Neural cell (in vitro differentiated cells): ENCODE measurements at regions not wholly inside any gene's neighbourhood (a gene's known extent, or its start where the extent isn't known, plus 50 kb on each side); places are given as distances from the start of the nearest gene placed in this dataset.

ENCODE experiments used
- H2AFZ ChIP-seq: fragments of 200-600, 300-800 bp; sonication (generic), shearing (Covaris generic); 2 replicates; pipeline ENCODE4 v1.6.0; 2014; ENCODE audit warnings: low read depth, mild to moderate bottlenecking, antibody characterized with exemption, low read length, moderate library complexity
- H3F3A ChIP-seq: fragments of 200-600 bp; shearing (Covaris generic); 2 replicates; pipeline ENCODE4 v1.6.1; 2016; ENCODE audit warnings: mild to moderate bottlenecking, moderate library complexity, mixed read lengths, antibody characterized with exemption, low read length; ENCODE audit not compliant: insufficient read depth, poor library complexity, severe bottlenecking
- H3K27ac ChIP-seq: fragments of 200-600, 300-800 bp; sonication (generic), shearing (Covaris generic); 2 replicates; pipeline ENCODE4 v1.5.1; 2014; ENCODE audit warnings: mild to moderate bottlenecking, low read length, moderate library complexity
- H3K27me3 ChIP-seq: fragments of 300-800, 200-600 bp; sonication (generic), shearing (Covaris generic); 2 replicates; pipeline ENCODE4 v1.6.0; 2014; ENCODE audit warnings: mild to moderate bottlenecking, low read depth, low read length, moderate library complexity; ENCODE audit not compliant: insufficient read depth
- H3K36me3 ChIP-seq: fragments of 300-800, 200-600 bp; sonication (generic), shearing (Covaris generic); 2 replicates; pipeline ENCODE4 v1.5.1; 2014; ENCODE audit warnings: mild to moderate bottlenecking, antibody characterized with exemption, low read length, moderate library complexity; ENCODE audit not compliant: insufficient read depth
- H3K4me2 ChIP-seq: fragments of 300-800, 200-600 bp; sonication (generic), shearing (Covaris generic); 2 replicates; pipeline ENCODE4 v1.6.0; 2014; ENCODE audit warnings: mild to moderate bottlenecking, low read length
- H3K4me3 ChIP-seq: fragments of 300-800, 200-600 bp; sonication (generic), shearing (Covaris generic); 2 replicates; pipeline ENCODE4 v1.5.1; 2014; ENCODE audit warnings: mild to moderate bottlenecking, low read length, moderate library complexity
- H3K79me2 ChIP-seq: fragments of 200-600 bp; shearing (Covaris generic); replicated peaks from 2 replicates; pipeline ENCODE4 v1.6.0; 2014; ENCODE audit warnings: mild to moderate bottlenecking, low read length, moderate library complexity; ENCODE audit not compliant: insufficient read depth
- H3K9ac ChIP-seq: fragments of 300-800, 200-600 bp; sonication (generic), shearing (Covaris generic); 2 replicates; pipeline ENCODE4 v1.6.1; 2016; ENCODE audit warnings: mild to moderate bottlenecking, low read length, mixed read lengths
- H3K9me2 ChIP-seq: fragments of 200-600 bp; shearing (Covaris generic); 2 replicates; pipeline ENCODE4 v1.6.1; 2016; ENCODE audit warnings: mild to moderate bottlenecking, low read length, mixed read lengths; ENCODE audit not compliant: insufficient read depth
- H3K9me3 ChIP-seq: fragments of 200-600, 300-800 bp; sonication (generic), shearing (Covaris generic); 2 replicates; pipeline ENCODE4 v1.6.1; 2016; ENCODE audit warnings: mild to moderate bottlenecking, mixed run types, low read length, moderate library complexity, mixed read lengths
- H4K20me1 ChIP-seq: fragments of 200-600 bp; shearing (Covaris generic); 2 replicates; pipeline ENCODE4 v1.6.1; 2016; ENCODE audit warnings: mild to moderate bottlenecking, mixed run types; ENCODE audit not compliant: insufficient read depth
- EP300 ChIP-seq: fragments of 450-650 bp; conservative IDR thresholded peaks from 2 replicates; pipeline ENCODE4 v1.6.1; 2014; ENCODE audit warnings: antibody characterized with exemption, mild to moderate bottlenecking, moderate library complexity; ENCODE audit not compliant: poor library complexity, severe bottlenecking
- EZH2 ChIP-seq: fragments of 200-600, 300-800 bp; shearing (Covaris generic), sonication (generic); IDR thresholded peaks from 2 replicates; pipeline ENCODE4 v1.6.1; 2014; ENCODE audit warnings: antibody characterized with exemption, low read length, borderline replicate concordance, mild to moderate bottlenecking; ENCODE audit not compliant: insufficient read depth, poor library complexity, severe bottlenecking
- MXI1 ChIP-seq: fragments of 450-650 bp; conservative IDR thresholded peaks from 2 replicates; pipeline ENCODE4 v1.6.1; 2014; ENCODE audit warnings: antibody characterized with exemption, mild to moderate bottlenecking; ENCODE audit not compliant: poor library complexity, severe bottlenecking
- POLR2AphosphoS5 ChIP-seq: IDR thresholded peaks from 2 replicates; pipeline ENCODE4 v1.6.1; 2012
- RAD21 ChIP-seq: fragments of 450-650 bp; conservative IDR thresholded peaks from 2 replicates; pipeline ENCODE4 v1.6.1; 2014; ENCODE audit warnings: antibody characterized with exemption, mild to moderate bottlenecking, moderate library complexity
- SMC3 ChIP-seq: fragments of 450-650 bp; conservative IDR thresholded peaks from 2 replicates; pipeline ENCODE4 v1.6.1; 2014; ENCODE audit warnings: antibody characterized with exemption, mild to moderate bottlenecking, moderate library complexity; ENCODE audit not compliant: poor library complexity
- TAF1 ChIP-seq: IDR thresholded peaks from 2 replicates; pipeline ENCODE4 v1.6.1; 2012; ENCODE audit warnings: low read depth
- TF ChIP-seq, protein P1 (sequence below): IDR thresholded peaks from 2 replicates; pipeline ENCODE4 v1.6.1; 2012; ENCODE audit warnings: borderline replicate concordance
- TF ChIP-seq, protein P2 (sequence below): fragments of 450-650 bp; IDR thresholded peaks from 2 replicates; pipeline ENCODE4 v1.5.1; 2014; ENCODE audit warnings: antibody characterized with exemption, mild to moderate bottlenecking, moderate library complexity; ENCODE audit not compliant: poor library complexity, severe bottlenecking

- H3F3A ChIP-seq = no peaks in the 10 kb centered on the region
- TF ChIP-seq, protein P1, sequence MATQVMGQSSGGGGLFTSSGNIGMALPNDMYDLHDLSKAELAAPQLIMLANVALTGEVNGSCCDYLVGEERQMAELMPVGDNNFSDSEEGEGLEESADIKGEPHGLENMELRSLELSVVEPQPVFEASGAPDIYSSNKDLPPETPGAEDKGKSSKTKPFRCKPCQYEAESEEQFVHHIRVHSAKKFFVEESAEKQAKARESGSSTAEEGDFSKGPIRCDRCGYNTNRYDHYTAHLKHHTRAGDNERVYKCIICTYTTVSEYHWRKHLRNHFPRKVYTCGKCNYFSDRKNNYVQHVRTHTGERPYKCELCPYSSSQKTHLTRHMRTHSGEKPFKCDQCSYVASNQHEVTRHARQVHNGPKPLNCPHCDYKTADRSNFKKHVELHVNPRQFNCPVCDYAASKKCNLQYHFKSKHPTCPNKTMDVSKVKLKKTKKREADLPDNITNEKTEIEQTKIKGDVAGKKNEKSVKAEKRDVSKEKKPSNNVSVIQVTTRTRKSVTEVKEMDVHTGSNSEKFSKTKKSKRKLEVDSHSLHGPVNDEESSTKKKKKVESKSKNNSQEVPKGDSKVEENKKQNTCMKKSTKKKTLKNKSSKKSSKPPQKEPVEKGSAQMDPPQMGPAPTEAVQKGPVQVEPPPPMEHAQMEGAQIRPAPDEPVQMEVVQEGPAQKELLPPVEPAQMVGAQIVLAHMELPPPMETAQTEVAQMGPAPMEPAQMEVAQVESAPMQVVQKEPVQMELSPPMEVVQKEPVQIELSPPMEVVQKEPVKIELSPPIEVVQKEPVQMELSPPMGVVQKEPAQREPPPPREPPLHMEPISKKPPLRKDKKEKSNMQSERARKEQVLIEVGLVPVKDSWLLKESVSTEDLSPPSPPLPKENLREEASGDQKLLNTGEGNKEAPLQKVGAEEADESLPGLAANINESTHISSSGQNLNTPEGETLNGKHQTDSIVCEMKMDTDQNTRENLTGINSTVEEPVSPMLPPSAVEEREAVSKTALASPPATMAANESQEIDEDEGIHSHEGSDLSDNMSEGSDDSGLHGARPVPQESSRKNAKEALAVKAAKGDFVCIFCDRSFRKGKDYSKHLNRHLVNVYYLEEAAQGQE = no peak
- TF ChIP-seq RAD21 = no peak
- TF ChIP-seq, protein P2, sequence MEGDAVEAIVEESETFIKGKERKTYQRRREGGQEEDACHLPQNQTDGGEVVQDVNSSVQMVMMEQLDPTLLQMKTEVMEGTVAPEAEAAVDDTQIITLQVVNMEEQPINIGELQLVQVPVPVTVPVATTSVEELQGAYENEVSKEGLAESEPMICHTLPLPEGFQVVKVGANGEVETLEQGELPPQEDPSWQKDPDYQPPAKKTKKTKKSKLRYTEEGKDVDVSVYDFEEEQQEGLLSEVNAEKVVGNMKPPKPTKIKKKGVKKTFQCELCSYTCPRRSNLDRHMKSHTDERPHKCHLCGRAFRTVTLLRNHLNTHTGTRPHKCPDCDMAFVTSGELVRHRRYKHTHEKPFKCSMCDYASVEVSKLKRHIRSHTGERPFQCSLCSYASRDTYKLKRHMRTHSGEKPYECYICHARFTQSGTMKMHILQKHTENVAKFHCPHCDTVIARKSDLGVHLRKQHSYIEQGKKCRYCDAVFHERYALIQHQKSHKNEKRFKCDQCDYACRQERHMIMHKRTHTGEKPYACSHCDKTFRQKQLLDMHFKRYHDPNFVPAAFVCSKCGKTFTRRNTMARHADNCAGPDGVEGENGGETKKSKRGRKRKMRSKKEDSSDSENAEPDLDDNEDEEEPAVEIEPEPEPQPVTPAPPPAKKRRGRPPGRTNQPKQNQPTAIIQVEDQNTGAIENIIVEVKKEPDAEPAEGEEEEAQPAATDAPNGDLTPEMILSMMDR = no peak
- TF ChIP-seq SMC3 = no peak
- TF ChIP-seq EZH2 = no peak
- TF ChIP-seq EP300 = no peak
- TF ChIP-seq POLR2AphosphoS5 = no peak
- TF ChIP-seq MXI1 = no peak
- no peak for TF ChIP-seq TAF1
- no peaks in the 10 kb centered on the region for H4K20me1 ChIP-seq
These were observed 75.6 kb upstream of the ZNF507 start for GRCh38 chr19:32269831-32270230.

GRCh38 chr19:32273483-32273882 lies 71.9 kb upstream of the ZNF507 start:
- Histone ChIP-seq H3K27ac (no peak overlapping the region), H3K9ac (no peak overlapping the region), H3F3A (no peaks in the 10 kb centered on the region), H3K9me3 (peaks cover 5% of the 10 kb centered on the region), H4K20me1 (no peaks in the 10 kb centered on the region), H3K4me3 (no peak overlapping the region), H3K27me3 (no peaks in the 10 kb centered on the region), H3K4me2 (no peak overlapping the region), H3K36me3 (no peaks in the 10 kb centered on the region), H2AFZ (no peak overlapping the region), H3K9me2 (no peaks in the 10 kb centered on the region), H3K79me2 (no peaks in the 10 kb centered on the region)
- TF ChIP-seq SMC3 = no peak
- TF ChIP-seq RAD21 = no peak
- TF ChIP-seq, protein P1 = no peak
- no peak for TF ChIP-seq TAF1
- TF ChIP-seq, protein P2 = no peak
- no peak for TF ChIP-seq POLR2AphosphoS5
- no peak for TF ChIP-seq EZH2
- TF ChIP-seq MXI1 = no peak
- TF ChIP-seq EP300 = no peak

More at GRCh38 chr19:32269831-32270230, 75.6 kb upstream of the ZNF507 start:
- Histone ChIP-seq H3K9me2 (no peaks in the 10 kb centered on the region), H3K79me2 (no peaks in the 10 kb centered on the region), H2AFZ (no peak overlapping the region), H3K36me3 (no peaks in the 10 kb centered on the region), H3K27ac (no peak overlapping the region), H3K9ac (no peak overlapping the region), H3K4me2 (no peak overlapping the region), H3K4me3 (no peak overlapping the region), H3K9me3 (peaks cover 5% of the 10 kb centered on the region), H3K27me3 (no peaks in the 10 kb centered on the region)
